Keratinocyte (primary cell): ENCODE measurements at regions not wholly inside any gene's neighbourhood (a gene's known extent, or its start where the extent isn't known, plus 50 kb on each side); places are given as distances from the start of the nearest gene placed in this dataset.

Source experiments
- DNase-seq: peaks from one replicate; pipeline ENCODE4 v3.0.0-alpha.2; 2011; ENCODE audit warnings: low read depth, missing footprints, low spot score
- FAIRE-seq: peaks from 2 replicates; lab custom pipeline; 2011; peaks lifted over from hg19 to GRCh38; lab: Jason Lieb, UNC
- H2AFZ ChIP-seq: 2 replicates; pipeline ENCODE4 v1.6.0; 2012; ENCODE audit warnings: low read length, control low read depth, inconsistent platforms; ENCODE audit not compliant: control insufficient read depth
- H3K27ac ChIP-seq: 2 replicates; pipeline ENCODE4 v1.5.1; 2011; ENCODE audit warnings: low read length; ENCODE audit not compliant: control insufficient read depth, insufficient read depth
- H3K27me3 ChIP-seq: 3 replicates; pipeline ENCODE4 v1.6.0; 2011; ENCODE audit warnings: low read length; ENCODE audit not compliant: control insufficient read depth, insufficient read depth; ENCODE audit errors: extremely low read depth
- H3K36me3 ChIP-seq, 2 experiments: 2 replicates in 1 of 2; 3 replicates in 1 of 2; pipeline ENCODE4 v1.5.1; 2011; ENCODE audit warnings: low read length in 2 of 2, mild to moderate bottlenecking in 1 of 2; ENCODE audit not compliant: control insufficient read depth in 2 of 2, insufficient read depth in 2 of 2; ENCODE audit errors: extremely low read depth in 1 of 2
- H3K4me1 ChIP-seq: 3 replicates; pipeline ENCODE4 v1.5.1; 2011; ENCODE audit warnings: low read length; ENCODE audit not compliant: control insufficient read depth, insufficient read depth; ENCODE audit errors: extremely low read depth
- H3K4me2 ChIP-seq: 3 replicates; pipeline ENCODE4 v1.6.0; 2011; ENCODE audit warnings: low read depth, low read length; ENCODE audit not compliant: control insufficient read depth, insufficient read depth; ENCODE audit errors: extremely low read depth
- H3K4me3 ChIP-seq, 3 experiments: fragments of 200-600 bp in 1 of 3; sonication (generic) in 1 of 3; 2 replicates in 2 of 3; 3 replicates in 1 of 3; pipeline ENCODE4 v1.5.1; 2011 to 2016; ENCODE audit warnings: low read length in 3 of 3, mild to moderate bottlenecking in 3 of 3, control low read depth in 2 of 3, inconsistent platforms in 1 of 3, low read depth in 1 of 3, mixed read lengths in 1 of 3, mixed run types in 1 of 3, moderate library complexity in 1 of 3; ENCODE audit not compliant: control insufficient read depth in 2 of 3, insufficient read depth in 2 of 3; ENCODE audit errors: extremely low read depth in 1 of 3
- H3K79me2 ChIP-seq: 2 replicates; pipeline ENCODE4 v1.6.0; 2012; ENCODE audit warnings: low read length; ENCODE audit not compliant: control insufficient read depth, insufficient read depth
- H3K9ac ChIP-seq: 3 replicates; pipeline ENCODE4 v1.6.0; 2011; ENCODE audit warnings: low read length; ENCODE audit not compliant: control insufficient read depth, insufficient read depth; ENCODE audit errors: extremely low read depth
- H3K9me1 ChIP-seq: 3 replicates; pipeline ENCODE4 v1.6.0; 2011; ENCODE audit warnings: low read length; ENCODE audit not compliant: control insufficient read depth, insufficient read depth; ENCODE audit errors: extremely low read depth
- H3K9me3 ChIP-seq: 2 replicates; pipeline ENCODE4 v1.5.1; 2012; ENCODE audit warnings: low read depth, low read length; ENCODE audit not compliant: control insufficient read depth
- H4K20me1 ChIP-seq: 3 replicates; pipeline ENCODE4 v1.6.0; 2011; ENCODE audit warnings: low read length; ENCODE audit not compliant: control insufficient read depth, insufficient read depth; ENCODE audit errors: extremely low read depth
- CTCF ChIP-seq, 3 experiments: IDR thresholded peaks in 1 of 3; conservative IDR thresholded peaks in 1 of 3; optimal IDR thresholded peaks in 1 of 3; 2 replicates in 2 of 3; 3 replicates in 1 of 3; pipeline versions ENCODE3 to v1.5.1; 2011; ENCODE audit warnings: low read length in 3 of 3, mild to moderate bottlenecking in 3 of 3, moderate library complexity in 2 of 3, control low read depth in 1 of 3, inconsistent platforms in 1 of 3; ENCODE audit not compliant: insufficient read depth in 2 of 3; ENCODE audit errors: extremely low read depth in 1 of 3
- EZH2 ChIP-seq: IDR thresholded peaks from one replicate; pipeline ENCODE4 v1.6.1; 2012; ENCODE audit warnings: inconsistent platforms, mild to moderate bottlenecking, low read length, moderate library complexity
- dilution Hi-C: fragments of 300-500 bp; cut with MboI; formaldehyde crosslinking; loops from one replicate; pipeline ENCODE4 v1.7.0; 2020; ENCODE audit warnings: low sequenced_read_pairs; ENCODE audit not compliant: extremely low pct_ligation_motif_present

GRCh38 chr3:65186268-65186667, 498.5 kb upstream of the ADAMTS9 start:
- Histone ChIP-seq H3K4me1 (no peaks in the 10 kb centered on the region), H3K79me2 (no peaks in the 10 kb centered on the region), H3K4me3 (no peak overlapping the region), H3K9me3 (no peaks in the 10 kb centered on the region), H4K20me1 (no peaks in the 10 kb centered on the region), H2AFZ (no peak overlapping the region), H3K36me3 (no peaks in the 10 kb centered on the region), H3K9ac (no peak overlapping the region), H3K27me3 (no peaks in the 10 kb centered on the region), H3K4me2 (no peak overlapping the region), H3K9me1 (no peaks in the 10 kb centered on the region), H3K27ac (no peak overlapping the region)
- FAIRE-seq (no peak), DNase-seq (no peak)
- TF ChIP-seq CTCF (optimal IDR thresholded peaks at IDR 0.05 in 1 of 3, IDR thresholded peaks at IDR 0.05 in 1 of 3, conservative IDR thresholded peaks at IDR 0.05 in 1 of 3; ENCODE audit: extremely low read depth in 1 of 3, insufficient read depth in 2 of 3, low read length in 3 of 3) (no peak), EZH2 (no peak)
- dilution Hi-C loops, result no loop called here

GRCh38 chr3:65182682-65183081, 494.9 kb upstream of the ADAMTS9 start:
- no peak for DNase-seq
- no peak overlapping the region for H3K4me3 ChIP-seq
- H3K9me3 ChIP-seq, result no peaks in the 10 kb centered on the region

More at GRCh38 chr3:65182682-65183081, 494.9 kb upstream of the ADAMTS9 start:
- no peak overlapping the region for H3K27ac ChIP-seq
- no peaks in the 10 kb centered on the region for H3K79me2 ChIP-seq
- dilution Hi-C loops, result no loop called here
- FAIRE-seq, result no peak
- no peaks in the 10 kb centered on the region for H3K27me3 ChIP-seq
- no peaks in the 10 kb centered on the region for H3K9me1 ChIP-seq
- TF ChIP-seq EZH2, result no peak
- no peak for TF ChIP-seq CTCF (optimal IDR thresholded peaks at IDR 0.05 in 1 of 3, IDR thresholded peaks at IDR 0.05 in 1 of 3, conservative IDR thresholded peaks at IDR 0.05 in 1 of 3; ENCODE audit: extremely low read depth in 1 of 3, insufficient read depth in 2 of 3, low read length in 3 of 3)
- no peaks in the 10 kb centered on the region for H4K20me1 ChIP-seq
- H3K36me3 ChIP-seq, result no peaks in the 10 kb centered on the region
- no peak overlapping the region for H3K9ac ChIP-seq
- no peak overlapping the region for H3K4me2 ChIP-seq
- no peaks in the 10 kb centered on the region for H3K4me1 ChIP-seq
- H2AFZ ChIP-seq, result no peak overlapping the region
